GM12874 (cell line): ENCODE measurements at regions not wholly inside any gene's neighbourhood (a gene's known extent, or its start where the extent isn't known, plus 50 kb on each side); places are given as distances from the start of the nearest gene placed in this dataset.

Experiments
- TF ChIP-seq, protein P1 (sequence below): IDR thresholded peaks from 2 replicates; pipeline ENCODE4 v1.5.1; 2011; ENCODE audit warnings: low read depth, mild to moderate bottlenecking, control low read depth, low read length, moderate library complexity; ENCODE audit not compliant: insufficient read depth

DNA sequence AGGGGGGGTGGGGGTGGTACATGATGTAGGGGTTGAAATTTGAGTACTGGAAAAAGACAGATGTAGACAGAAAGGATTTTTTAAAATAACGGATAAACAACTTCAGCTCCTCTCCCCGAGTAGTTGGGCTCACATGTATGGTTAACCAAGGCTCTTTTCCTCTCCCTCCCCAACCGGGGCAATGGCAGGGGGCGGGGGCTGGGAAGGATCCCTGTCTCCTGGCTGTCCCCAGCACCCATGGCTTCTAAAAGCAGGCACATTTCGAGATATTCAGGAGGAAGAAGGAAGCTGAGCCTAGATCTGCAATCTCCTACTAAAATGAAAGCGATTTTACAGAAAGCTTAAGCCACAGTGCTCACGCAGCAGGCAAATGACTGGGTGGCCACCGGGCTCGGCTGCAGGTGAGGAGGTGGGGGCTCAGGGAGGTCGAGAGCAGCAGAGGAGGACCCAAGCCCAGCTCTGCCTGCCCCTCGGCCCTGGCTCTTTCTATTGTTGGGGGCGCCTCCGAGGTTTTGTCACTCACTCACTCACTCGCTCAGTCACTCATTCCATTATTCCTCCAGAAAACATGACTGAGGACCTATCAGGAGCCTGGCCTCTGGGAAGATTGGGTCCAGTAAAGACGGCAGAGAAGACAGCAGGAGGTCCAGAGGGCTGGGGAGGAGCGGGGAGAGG is 573.3 kb downstream of the PTPRU start:
- TF ChIP-seq, protein P1, sequence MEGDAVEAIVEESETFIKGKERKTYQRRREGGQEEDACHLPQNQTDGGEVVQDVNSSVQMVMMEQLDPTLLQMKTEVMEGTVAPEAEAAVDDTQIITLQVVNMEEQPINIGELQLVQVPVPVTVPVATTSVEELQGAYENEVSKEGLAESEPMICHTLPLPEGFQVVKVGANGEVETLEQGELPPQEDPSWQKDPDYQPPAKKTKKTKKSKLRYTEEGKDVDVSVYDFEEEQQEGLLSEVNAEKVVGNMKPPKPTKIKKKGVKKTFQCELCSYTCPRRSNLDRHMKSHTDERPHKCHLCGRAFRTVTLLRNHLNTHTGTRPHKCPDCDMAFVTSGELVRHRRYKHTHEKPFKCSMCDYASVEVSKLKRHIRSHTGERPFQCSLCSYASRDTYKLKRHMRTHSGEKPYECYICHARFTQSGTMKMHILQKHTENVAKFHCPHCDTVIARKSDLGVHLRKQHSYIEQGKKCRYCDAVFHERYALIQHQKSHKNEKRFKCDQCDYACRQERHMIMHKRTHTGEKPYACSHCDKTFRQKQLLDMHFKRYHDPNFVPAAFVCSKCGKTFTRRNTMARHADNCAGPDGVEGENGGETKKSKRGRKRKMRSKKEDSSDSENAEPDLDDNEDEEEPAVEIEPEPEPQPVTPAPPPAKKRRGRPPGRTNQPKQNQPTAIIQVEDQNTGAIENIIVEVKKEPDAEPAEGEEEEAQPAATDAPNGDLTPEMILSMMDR, result no peak

DNA sequence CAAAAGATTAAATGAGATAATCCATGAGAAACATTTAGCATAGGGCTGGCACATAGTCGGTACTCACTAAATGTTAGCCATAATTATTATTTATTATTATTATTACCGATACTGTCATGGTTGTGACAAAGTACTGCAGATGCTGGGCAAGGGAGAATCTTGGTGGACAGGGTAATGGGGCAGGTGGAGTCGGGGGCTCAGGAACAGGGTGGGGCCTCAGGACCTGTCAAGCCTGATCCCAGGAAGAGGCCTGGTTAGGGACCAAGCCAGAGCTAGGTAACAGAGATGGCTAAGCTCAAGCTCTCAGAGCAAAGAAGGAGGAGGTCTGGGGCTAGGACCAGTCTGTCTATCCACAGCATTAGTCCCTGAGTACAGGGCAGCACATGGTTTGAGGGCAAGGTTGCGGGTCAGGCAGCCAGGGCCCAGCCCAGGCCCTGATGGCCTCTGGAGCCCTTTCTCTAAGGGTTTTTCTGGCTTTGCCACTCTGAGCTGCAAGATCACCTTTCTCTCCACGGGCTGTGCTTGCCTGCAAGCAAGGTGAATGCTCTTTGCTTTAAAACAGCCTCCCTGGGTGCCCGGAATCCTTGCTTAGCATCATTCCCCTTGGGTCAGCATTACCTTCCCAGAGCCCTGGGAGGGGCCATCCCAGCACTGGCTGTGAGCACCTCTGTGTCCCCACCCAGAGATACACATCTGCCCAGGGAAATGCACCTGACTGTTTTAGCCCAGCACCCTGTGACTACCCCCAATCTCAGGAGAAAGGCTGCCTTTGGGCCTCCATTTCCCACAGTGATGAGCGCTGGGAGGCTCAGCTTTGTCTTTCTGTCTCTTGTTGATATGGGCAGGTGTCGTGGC is 572.0 kb downstream of the PTPRU start:
- TF ChIP-seq, protein P1, result no peak

DNA sequence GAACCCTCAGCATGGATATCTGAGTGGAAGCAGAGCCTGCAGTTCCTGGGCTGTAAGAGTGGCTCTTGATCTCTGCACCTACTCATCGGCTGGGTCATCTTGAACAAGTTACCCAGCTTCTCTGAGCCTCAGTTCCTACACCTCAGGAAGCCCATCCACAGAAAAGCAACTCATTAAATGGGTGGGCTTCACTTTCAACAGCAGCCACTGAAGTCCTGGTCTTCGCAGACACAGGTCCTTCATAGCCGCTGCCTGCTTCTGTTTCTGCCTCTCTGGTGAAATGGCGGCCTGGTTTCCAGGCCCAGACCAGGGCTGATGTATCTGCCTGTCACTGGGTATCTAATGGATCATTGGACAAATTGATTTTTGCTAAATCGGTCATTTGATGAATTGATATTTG is 571.4 kb downstream of the PTPRU start:
- TF ChIP-seq, protein P1, result no peak

DNA sequence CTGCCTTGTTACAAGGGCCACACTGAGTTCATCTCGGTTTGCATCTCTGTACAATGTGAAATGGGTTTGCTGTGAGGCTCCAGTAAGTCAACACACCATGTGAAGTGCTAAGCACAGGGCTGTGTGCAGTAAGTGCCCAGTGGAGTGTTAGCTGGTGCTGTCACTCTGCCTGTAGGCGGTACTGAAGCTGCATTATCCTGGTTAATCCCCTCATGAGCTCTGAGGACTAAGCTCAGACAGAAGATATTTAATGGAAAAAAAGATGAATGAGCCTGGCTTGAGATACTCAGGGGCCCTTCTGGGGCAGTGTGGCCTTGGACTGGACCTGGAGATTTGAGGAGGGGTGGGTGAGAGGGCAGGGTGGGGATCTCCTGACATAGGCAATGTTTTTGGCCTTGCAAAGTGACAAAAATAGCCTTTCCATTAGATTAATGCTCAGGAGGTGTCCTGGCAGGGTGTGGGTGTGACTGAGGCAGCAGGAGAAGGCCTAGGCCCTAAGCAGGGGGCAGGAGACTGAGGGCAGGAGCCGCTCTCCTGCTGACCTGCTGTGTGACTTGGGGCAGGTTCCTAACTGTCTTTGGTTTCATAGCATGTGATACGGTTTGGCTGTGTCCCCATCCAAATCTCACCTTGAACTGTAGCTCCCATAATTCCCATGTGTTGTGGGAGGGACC is 570.5 kb downstream of the PTPRU start:
- TF ChIP-seq, protein P1, result no peak

DNA sequence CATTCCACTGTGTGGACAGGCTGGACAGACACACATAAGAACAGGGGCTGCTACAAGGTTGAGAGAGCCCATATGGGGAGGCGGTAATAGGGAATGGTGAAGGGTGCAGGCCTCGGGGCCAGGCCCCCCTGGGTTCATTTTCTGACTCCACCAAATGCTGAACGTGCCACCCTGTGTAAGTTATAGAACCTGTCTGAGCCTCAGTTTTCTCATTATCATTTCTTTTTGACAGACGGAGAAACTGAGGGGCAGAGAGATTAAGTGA is 569.5 kb downstream of the PTPRU start:
- TF ChIP-seq, protein P1, result no peak

DNA sequence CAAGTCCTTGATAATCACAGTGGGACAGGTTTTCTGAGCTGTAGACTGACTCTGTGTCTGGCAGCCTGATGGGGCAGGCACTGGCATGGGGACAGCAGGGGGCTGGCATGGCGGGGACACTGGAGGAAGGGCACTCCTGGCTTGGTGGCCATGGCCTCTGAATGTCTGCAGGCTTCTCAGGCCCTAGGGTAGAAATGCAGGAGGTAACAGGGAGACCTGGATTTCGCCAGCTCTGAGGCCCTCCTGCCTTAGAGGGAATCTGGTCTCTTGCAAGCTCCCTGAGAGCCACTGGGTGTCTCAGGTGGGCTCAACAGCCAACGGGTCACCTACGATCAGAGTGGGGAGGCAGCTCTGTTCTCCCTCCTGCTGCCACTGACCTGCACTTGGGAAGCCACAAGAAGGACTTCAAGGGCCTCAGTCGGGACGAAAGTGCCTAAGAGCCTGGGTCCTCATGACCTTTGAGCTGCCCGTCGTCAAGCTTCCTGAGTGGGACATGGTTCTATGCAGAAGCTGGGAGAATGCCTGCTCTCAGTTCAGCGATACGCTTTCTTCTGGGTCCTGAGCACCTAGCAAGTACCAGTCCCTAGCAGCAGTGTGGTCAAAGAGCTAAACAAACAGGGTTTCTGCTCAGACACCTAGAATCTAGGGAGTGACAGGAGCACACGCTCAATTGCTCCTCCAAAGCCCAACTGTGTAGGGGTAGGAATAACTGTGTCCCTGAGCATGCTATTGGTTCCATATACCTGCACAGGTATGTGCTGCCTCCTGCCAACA is 569.0 kb downstream of the PTPRU start:
- TF ChIP-seq, protein P1, result no peak

DNA sequence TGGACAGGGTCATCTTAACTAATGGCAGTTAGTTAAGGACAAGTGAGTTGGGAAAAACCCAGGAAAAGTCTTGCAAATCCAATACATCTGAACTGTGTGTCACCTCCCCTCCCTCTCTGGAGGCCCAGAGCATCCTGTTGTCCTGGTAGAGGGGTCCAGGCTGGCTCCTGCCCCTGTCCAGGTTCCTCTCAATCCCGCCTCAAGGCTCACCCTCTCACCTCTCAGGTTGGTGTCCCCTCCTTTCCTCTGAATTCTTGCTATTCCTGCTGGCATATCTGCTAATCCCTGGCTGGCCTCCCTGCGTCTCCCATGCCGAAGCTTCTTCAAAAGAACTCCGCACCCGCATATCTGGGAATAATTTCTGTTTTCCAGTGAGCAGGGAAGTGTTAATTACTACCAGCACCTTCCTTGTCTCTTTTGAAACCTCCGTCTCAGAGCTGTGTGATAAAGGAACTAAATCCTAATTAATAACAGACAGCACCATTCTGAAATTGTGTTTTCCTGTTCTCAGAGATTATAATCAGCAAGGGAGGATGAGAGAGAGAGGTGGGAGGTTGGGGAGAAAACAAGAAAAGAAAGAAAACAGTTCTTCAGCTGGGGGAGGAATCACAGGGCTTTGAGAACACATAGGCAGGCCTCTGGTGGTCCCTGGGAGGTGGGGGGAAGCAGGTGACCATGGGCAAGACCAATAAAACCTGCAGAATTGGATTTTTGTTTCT is 568.0 kb downstream of the PTPRU start:
- TF ChIP-seq, protein P1, result no peak
